ENCODE measurements at regions not wholly inside any gene's neighbourhood (a gene's known extent, or its start where the extent isn't known, plus 50 kb on each side); places are given as distances from the start of the nearest gene placed in this dataset.
"Not testable (repeated sequence)": the region's sequence is repeated elsewhere in the genome, so short reads cannot be mapped to it uniquely, and the experiment has no call there.

GRCh38 chr13:22915442-22916082 lies 265.2 kb upstream of the SGCG start:
- no peaks in the 10 kb centered on the region for H4K20me1 ChIP-seq (ENCODE audit: control insufficient read depth, extremely low read depth, insufficient read depth, low read length)
- H3K9ac ChIP-seq (ENCODE audit: control insufficient read depth, extremely low read depth, insufficient read depth, low read length), result no peak overlapping the region
- H3K9me1 ChIP-seq (ENCODE audit: control insufficient read depth, extremely low read depth, insufficient read depth, low read length), result no peaks in the 10 kb centered on the region
- TF ChIP-seq EZH2 (IDR thresholded peaks at IDR 0.05; ENCODE audit: low read length) (no peak), CTCF (optimal IDR thresholded peaks at IDR 0.05 in 1 of 3, IDR thresholded peaks at IDR 0.05 in 1 of 3, conservative IDR thresholded peaks at IDR 0.05 in 1 of 3; ENCODE audit: extremely low read depth in 1 of 3, insufficient read depth in 2 of 3, low read length in 3 of 3) (no peak)
- peak overlapping the region; percentile 84 for H2AFZ ChIP-seq (ENCODE audit: control insufficient read depth, low read length)
- dilution Hi-C loops (cut with MboI; ENCODE audit: extremely low pct_ligation_motif_present, low sequenced_read_pairs), result no loop called here
- no peaks in the 10 kb centered on the region for H3K4me1 ChIP-seq (ENCODE audit: control insufficient read depth, extremely low read depth, insufficient read depth, low read length)
- no peaks in the 10 kb centered on the region for H3K9me3 ChIP-seq (ENCODE audit: control insufficient read depth, low read depth, low read length)
- no peak overlapping the region for H3K27ac ChIP-seq (ENCODE audit: control insufficient read depth, insufficient read depth, low read length)
- H3K27me3 ChIP-seq (ENCODE audit: control insufficient read depth, extremely low read depth, insufficient read depth, low read length), result no peaks in the 10 kb centered on the region
- H3K4me3 ChIP-seq (ENCODE audit: control insufficient read depth in 2 of 3, extremely low read depth in 1 of 3, insufficient read depth in 2 of 3, low read depth in 1 of 3, low read length in 3 of 3), result peak overlapping the region; percentile 48 to 62 (median 60)
- H3K4me2 ChIP-seq (ENCODE audit: control insufficient read depth, extremely low read depth, insufficient read depth, low read depth, low read length), result peak overlapping the region; percentile 73
- H3K36me3 ChIP-seq (ENCODE audit: control insufficient read depth in 2 of 2, extremely low read depth in 1 of 2, insufficient read depth in 2 of 2, low read length in 2 of 2), result no peaks in the 10 kb centered on the region
- no peak for DNase-seq (ENCODE audit: low read depth, low spot score)
- no peak for FAIRE-seq
- H3K79me2 ChIP-seq (ENCODE audit: control insufficient read depth, insufficient read depth, low read length), result no peaks in the 10 kb centered on the region

- H3K9me1 ChIP-seq (ENCODE audit: control insufficient read depth, extremely low read depth, insufficient read depth, low read length); dilution Hi-C loops (cut with MboI; ENCODE audit: extremely low pct_ligation_motif_present, low sequenced_read_pairs); H3K27me3 ChIP-seq (ENCODE audit: control insufficient read depth, extremely low read depth, insufficient read depth, low read length); H3K4me3 ChIP-seq (ENCODE audit: control insufficient read depth in 2 of 3, extremely low read depth in 1 of 3, insufficient read depth in 2 of 3, low read depth in 1 of 3, low read length in 3 of 3); H3K36me3 ChIP-seq (ENCODE audit: control insufficient read depth in 2 of 2, extremely low read depth in 1 of 2, insufficient read depth in 2 of 2, low read length in 2 of 2); DNase-seq (ENCODE audit: low read depth, low spot score); H3K4me2 ChIP-seq (ENCODE audit: control insufficient read depth, extremely low read depth, insufficient read depth, low read depth, low read length); H3K9ac ChIP-seq (ENCODE audit: control insufficient read depth, extremely low read depth, insufficient read depth, low read length); H2AFZ ChIP-seq (ENCODE audit: control insufficient read depth, low read length); H3K4me1 ChIP-seq (ENCODE audit: control insufficient read depth, extremely low read depth, insufficient read depth, low read length); H3K79me2 ChIP-seq (ENCODE audit: control insufficient read depth, insufficient read depth, low read length); H3K27ac ChIP-seq (ENCODE audit: control insufficient read depth, insufficient read depth, low read length); H4K20me1 ChIP-seq (ENCODE audit: control insufficient read depth, extremely low read depth, insufficient read depth, low read length); FAIRE-seq; H3K9me3 ChIP-seq (ENCODE audit: control insufficient read depth, low read depth, low read length): not testable (repeated sequence)
Observed at GRCh38 chr13:22916276-22916675, 264.5 kb upstream of the SGCG start.

Data from keratinocyte (primary cell).